ENCODE measurements at regions not wholly inside any gene's neighbourhood (a gene's known extent, or its start where the extent isn't known, plus 50 kb on each side); places are given as distances from the start of the nearest gene placed in this dataset.

- Histone ChIP-seq H3K9me3 (ENCODE audit: low read depth) (no peaks in the 10 kb centered on the region), H4K20me1 (ENCODE audit: low read depth) (no peaks in the 10 kb centered on the region), H3K79me2 (ENCODE audit: low read depth) (no peaks in the 10 kb centered on the region), H3F3A (ENCODE audit: low read depth) (no peaks in the 10 kb centered on the region), H3K4me3 (no peak overlapping the region), H2AFZ (replicated peaks) (no peak overlapping the region), H3K4me2 (no peak overlapping the region), H3K9ac (no peak overlapping the region), H3K27ac (no peak overlapping the region), H3K36me3 (no peaks in the 10 kb centered on the region), H3K27me3 (no peaks in the 10 kb centered on the region), H3K4me1 (no peaks in the 10 kb centered on the region)
- DNase-seq (ENCODE audit: low spot score) = no peak
- Mint-ChIP-seq H3K36me3 (no peaks in the 10 kb centered on the region), H3K4me1 (no peaks in the 10 kb centered on the region), H3K9me3 (no peaks in the 10 kb centered on the region), H3K4me3 (no peak overlapping the region), H3K27me3 (ENCODE audit: insufficient read depth, low read depth) (peaks cover under 1% of the 10 kb centered on the region), H3K27ac (no peak overlapping the region)
- TF ChIP-seq, protein P1, sequence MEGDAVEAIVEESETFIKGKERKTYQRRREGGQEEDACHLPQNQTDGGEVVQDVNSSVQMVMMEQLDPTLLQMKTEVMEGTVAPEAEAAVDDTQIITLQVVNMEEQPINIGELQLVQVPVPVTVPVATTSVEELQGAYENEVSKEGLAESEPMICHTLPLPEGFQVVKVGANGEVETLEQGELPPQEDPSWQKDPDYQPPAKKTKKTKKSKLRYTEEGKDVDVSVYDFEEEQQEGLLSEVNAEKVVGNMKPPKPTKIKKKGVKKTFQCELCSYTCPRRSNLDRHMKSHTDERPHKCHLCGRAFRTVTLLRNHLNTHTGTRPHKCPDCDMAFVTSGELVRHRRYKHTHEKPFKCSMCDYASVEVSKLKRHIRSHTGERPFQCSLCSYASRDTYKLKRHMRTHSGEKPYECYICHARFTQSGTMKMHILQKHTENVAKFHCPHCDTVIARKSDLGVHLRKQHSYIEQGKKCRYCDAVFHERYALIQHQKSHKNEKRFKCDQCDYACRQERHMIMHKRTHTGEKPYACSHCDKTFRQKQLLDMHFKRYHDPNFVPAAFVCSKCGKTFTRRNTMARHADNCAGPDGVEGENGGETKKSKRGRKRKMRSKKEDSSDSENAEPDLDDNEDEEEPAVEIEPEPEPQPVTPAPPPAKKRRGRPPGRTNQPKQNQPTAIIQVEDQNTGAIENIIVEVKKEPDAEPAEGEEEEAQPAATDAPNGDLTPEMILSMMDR (IDR thresholded peaks at IDR 0.05) = no peak
- TF ChIP-seq EZH2phosphoT487 (IDR thresholded peaks at IDR 0.05) (no peak), EZH2 (IDR thresholded peaks at IDR 0.05) (no peak)
Measured at GRCh38 chr4:54553001-54553400, 104.8 kb upstream of the KIT start.

GRCh38 chr4:54554339-54554990 is 103.3 kb upstream of the KIT start:
- H2AFZ ChIP-seq (replicated peaks) = no peak overlapping the region
- no peaks in the 10 kb centered on the region for H3K27me3 ChIP-seq
- no peak overlapping the region for H3K27ac ChIP-seq
- H3K4me2 ChIP-seq = no peak overlapping the region
- Mint-ChIP-seq H3K27ac (no peak overlapping the region), H3K36me3 (no peaks in the 10 kb centered on the region), H3K4me3 (no peak overlapping the region), H3K4me1 (no peaks in the 10 kb centered on the region), H3K27me3 (ENCODE audit: insufficient read depth, low read depth) (peaks cover 2% of the 10 kb centered on the region), H3K9me3 (no peaks in the 10 kb centered on the region)
- no peaks in the 10 kb centered on the region for H3K4me1 ChIP-seq
- no peak overlapping the region for H3K9ac ChIP-seq
- no peaks in the 10 kb centered on the region for H3F3A ChIP-seq (ENCODE audit: low read depth)
- TF ChIP-seq EZH2phosphoT487 (IDR thresholded peaks at IDR 0.05) (no peak), EZH2 (IDR thresholded peaks at IDR 0.05) (no peak)
- TF ChIP-seq, protein P1 (IDR thresholded peaks at IDR 0.05) = no peak
- H3K36me3 ChIP-seq = no peaks in the 10 kb centered on the region
- no peaks in the 10 kb centered on the region for H3K79me2 ChIP-seq (ENCODE audit: low read depth)
- H4K20me1 ChIP-seq (ENCODE audit: low read depth) = no peaks in the 10 kb centered on the region
- no peaks in the 10 kb centered on the region for H3K9me3 ChIP-seq (ENCODE audit: low read depth)
- no peak overlapping the region for H3K4me3 ChIP-seq
- DNase-seq (ENCODE audit: low spot score) = no peak

DNA sequence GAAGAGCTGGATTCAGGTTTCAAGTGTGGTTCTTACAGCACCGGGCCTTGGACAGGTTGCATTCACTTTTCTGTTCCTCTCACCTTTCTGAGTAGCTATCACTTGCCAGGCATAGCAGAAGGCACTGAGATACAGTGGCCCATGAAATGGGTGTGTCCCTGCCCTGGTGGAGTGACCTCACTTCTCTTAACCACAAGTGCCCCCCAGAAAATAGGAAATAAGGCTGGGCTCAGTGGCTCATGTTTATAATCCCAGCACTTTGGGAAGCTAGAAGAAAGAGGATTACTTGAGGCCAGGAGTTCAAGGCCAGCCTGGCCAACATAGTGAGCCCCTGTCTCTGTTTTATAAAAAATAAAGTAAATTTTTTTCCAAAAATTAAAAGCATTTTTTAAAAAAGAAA is 101.7 kb upstream of the KIT start:
- Histone ChIP-seq H4K20me1 (ENCODE audit: low read depth) (no peaks in the 10 kb centered on the region), H3K9ac (no peak overlapping the region), H2AFZ (replicated peaks) (no peak overlapping the region), H3K79me2 (ENCODE audit: low read depth) (no peaks in the 10 kb centered on the region), H3K27ac (no peak overlapping the region), H3K9me3 (ENCODE audit: low read depth) (no peaks in the 10 kb centered on the region), H3K4me2 (no peak overlapping the region), H3F3A (ENCODE audit: low read depth) (no peaks in the 10 kb centered on the region), H3K4me3 (no peak overlapping the region), H3K27me3 (no peaks in the 10 kb centered on the region), H3K36me3 (no peaks in the 10 kb centered on the region), H3K4me1 (no peaks in the 10 kb centered on the region)
- peaks cover 2% of the 10 kb centered on the region for H3K27me3 Mint-ChIP-seq (ENCODE audit: insufficient read depth, low read depth)
- H3K4me3 Mint-ChIP-seq = no peak overlapping the region
- TF ChIP-seq, protein P1 (IDR thresholded peaks at IDR 0.05) = no peak
- TF ChIP-seq EZH2 (IDR thresholded peaks at IDR 0.05) (no peak), EZH2phosphoT487 (IDR thresholded peaks at IDR 0.05) (no peak)
- H3K27ac Mint-ChIP-seq = no peak overlapping the region
- no peak for DNase-seq (ENCODE audit: low spot score)
- no peaks in the 10 kb centered on the region for H3K9me3 Mint-ChIP-seq
- no peaks in the 10 kb centered on the region for H3K36me3 Mint-ChIP-seq
- H3K4me1 Mint-ChIP-seq = peaks cover 3% of the 10 kb centered on the region

All from neural progenitor cell (in vitro differentiated cells).